ENCODE measurements at regions not wholly inside any gene's neighbourhood (a gene's known extent, or its start where the extent isn't known, plus 50 kb on each side); places are given as distances from the start of the nearest gene placed in this dataset.

DNA sequence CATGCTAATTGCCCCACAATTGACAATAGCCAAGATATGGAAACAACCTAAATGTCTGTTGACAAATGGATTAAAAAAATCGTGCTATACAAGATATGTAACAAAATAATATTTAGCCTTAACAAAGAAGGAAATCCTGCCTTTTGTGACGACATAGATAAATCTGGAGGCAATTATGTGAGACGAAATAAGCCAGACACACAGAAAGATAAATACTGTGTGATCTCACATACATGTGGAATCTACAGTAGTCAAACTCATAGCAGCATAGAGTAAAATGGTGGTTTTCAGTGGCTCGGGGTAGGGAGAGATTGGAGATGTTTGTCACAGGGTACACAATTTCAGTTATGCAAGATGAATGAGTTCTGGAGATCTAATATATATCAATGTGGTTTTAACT lies 895.8 kb downstream of the SLITRK6 start:
- ATAC-seq (no peak), DNase-seq (ENCODE audit: low spot score in 2 of 2) (no peak)
- no peak overlapping the region for H3K27ac Mint-ChIP-seq
- H3K4me3 Mint-ChIP-seq: no peak overlapping the region
- H3K9me3 Mint-ChIP-seq: no peaks in the 10 kb centered on the region
- H3K36me3 Mint-ChIP-seq: no peaks in the 10 kb centered on the region
- no peaks in the 10 kb centered on the region for H3K4me1 Mint-ChIP-seq

DNA sequence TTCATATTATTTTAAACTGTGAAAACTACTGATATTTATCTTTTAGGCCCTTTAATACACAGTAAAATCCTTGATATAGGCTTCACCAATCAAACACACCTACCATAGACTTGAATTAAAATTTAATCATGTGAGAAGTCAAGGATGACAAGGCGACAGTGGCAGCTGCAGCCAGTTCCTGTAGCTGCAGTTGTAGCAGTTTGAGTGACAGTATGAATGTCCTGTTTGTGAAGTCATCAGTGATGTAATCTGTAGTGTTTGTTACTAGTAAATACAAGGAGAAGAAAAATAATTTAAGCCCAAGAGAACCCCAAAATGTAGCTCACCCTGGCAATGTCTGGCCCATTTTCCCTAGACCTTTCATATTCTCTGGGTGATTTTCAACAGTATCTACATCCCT lies 897.0 kb downstream of the SLITRK6 start:
- Mint-ChIP-seq H3K4me3 (no peak overlapping the region), H3K36me3 (no peaks in the 10 kb centered on the region), H3K4me1 (no peaks in the 10 kb centered on the region), H3K27ac (no peak overlapping the region), H3K9me3 (no peaks in the 10 kb centered on the region)
- ATAC-seq: no peak
- no peak for DNase-seq (ENCODE audit: low spot score in 2 of 2)

DNA sequence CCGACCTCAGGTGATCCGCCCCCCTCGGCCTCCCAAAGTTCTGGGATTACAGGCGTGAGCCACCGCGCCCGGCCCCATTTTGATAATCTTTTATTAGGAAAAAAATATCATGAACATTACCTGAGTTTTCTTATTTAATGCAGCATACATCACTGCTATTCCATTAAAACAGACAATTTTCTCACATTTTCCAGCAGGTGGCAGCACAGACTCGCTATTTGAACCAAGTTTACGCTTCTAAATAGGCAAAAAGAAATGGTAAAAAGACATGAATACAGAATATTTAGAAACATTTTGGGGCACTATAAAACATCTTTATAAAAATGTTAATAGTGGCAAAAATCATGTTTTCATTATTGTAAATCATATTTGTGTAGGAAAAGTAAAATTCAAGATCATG lies 903.1 kb downstream of the SLITRK6 start:
- DNase-seq (ENCODE audit: low spot score in 2 of 2): no peak
- no peaks in the 10 kb centered on the region for H3K36me3 Mint-ChIP-seq
- no peaks in the 10 kb centered on the region for H3K4me1 Mint-ChIP-seq
- H3K27ac Mint-ChIP-seq: no peak overlapping the region
- no peaks in the 10 kb centered on the region for H3K9me3 Mint-ChIP-seq
- no peak for ATAC-seq
- H3K4me3 Mint-ChIP-seq: no peak overlapping the region

DNA sequence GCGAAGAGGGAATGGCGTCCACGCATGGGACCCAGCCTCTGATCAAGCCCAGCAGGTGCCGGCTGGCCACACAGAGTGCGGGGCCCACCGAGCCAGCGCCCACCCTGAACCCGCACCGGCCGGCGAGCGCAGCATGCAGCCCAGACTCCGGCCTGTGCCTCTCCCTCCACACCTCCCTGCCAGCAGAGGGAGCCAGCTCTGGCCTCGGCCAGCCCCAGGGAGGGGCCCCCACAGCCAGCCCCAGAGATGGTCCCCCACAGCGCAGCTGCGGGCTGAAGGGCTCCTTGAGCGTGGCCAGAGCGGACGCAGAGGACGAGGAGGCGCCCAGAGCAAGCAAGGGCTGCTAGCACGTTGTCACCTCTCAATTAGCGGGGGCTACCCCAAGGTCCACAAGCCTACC lies 904.5 kb downstream of the SLITRK6 start:
- ATAC-seq (peak; percentile 36), DNase-seq (ENCODE audit: low spot score in 2 of 2) (no peak)
- Mint-ChIP-seq H3K36me3 (no peaks in the 10 kb centered on the region), H3K4me3 (no peak overlapping the region), H3K9me3 (no peaks in the 10 kb centered on the region), H3K4me1 (no peaks in the 10 kb centered on the region), H3K27ac (no peak overlapping the region)

DNA sequence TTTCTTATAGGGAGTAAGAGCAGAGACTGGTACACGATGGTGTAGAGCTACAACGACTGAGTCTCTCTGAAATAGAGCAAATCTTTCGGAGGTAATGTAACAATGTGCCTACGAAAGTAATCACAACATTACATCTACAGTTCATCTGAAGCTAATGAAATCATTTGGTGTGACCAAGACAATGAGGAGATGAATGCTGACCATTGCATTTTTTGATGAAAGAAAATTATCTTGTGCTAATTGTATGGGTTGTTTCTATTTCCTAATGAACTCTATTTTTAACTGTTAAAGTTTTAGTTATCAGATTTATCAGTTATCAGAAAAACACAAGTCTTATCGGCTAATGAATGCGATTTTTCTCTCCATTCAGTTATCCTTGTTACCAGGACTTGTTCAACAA lies 913.4 kb downstream of the SLITRK6 start:
- Mint-ChIP-seq H3K4me1 (no peaks in the 10 kb centered on the region), H3K9me3 (no peaks in the 10 kb centered on the region), H3K36me3 (no peaks in the 10 kb centered on the region), H3K4me3 (no peak overlapping the region), H3K27ac (no peak overlapping the region)
- no peak for DNase-seq (ENCODE audit: low spot score in 2 of 2)
- ATAC-seq: no peak

DNA sequence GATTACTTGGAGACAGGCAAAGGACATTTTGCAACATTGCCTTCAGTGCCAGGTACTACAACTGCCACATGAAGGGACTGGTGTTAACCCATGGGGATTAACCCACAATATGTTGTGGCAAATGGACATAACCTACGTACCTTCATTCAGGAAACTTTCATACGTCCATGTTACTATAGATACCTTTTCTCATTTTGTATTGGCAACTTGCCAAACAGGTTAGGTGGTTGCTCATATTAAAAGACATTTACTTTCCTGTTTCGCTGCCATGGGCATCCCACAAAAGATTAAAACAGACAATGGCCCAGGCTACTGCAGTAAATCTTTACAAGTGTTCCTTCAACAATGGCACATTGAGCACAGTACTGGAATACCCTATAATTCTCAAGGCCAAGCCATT lies 925.3 kb downstream of the SLITRK6 start:
- Mint-ChIP-seq H3K4me1 (no peaks in the 10 kb centered on the region), H3K9me3 (peaks cover 11% of the 10 kb centered on the region), H3K27ac (no peak overlapping the region), H3K36me3 (no peaks in the 10 kb centered on the region), H3K4me3 (no peak overlapping the region)
- DNase-seq (ENCODE audit: low spot score in 2 of 2): no peak
- no peak for ATAC-seq

DNA sequence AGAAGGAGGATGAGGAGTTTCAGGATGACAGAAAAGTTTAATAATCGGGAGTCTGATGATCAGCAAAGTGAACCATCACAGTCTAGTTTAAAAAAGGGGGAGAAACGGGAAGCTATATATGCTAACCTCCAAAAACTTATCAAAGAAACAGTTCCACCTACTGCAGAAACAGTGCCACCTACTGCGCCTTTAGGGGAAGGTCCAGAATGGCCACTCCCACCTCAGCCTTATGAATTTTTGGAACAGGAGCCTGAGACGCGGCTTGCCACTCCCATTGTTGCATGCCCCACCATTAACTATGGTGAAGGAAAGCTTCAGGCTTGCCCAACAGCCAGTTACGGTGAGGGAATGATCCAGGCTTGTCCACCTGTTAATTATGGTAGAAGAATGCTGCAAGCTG lies 929.0 kb downstream of the SLITRK6 start:
- Mint-ChIP-seq H3K9me3 (peaks cover 6% of the 10 kb centered on the region), H3K36me3 (no peaks in the 10 kb centered on the region), H3K27ac (no peak overlapping the region), H3K4me1 (no peaks in the 10 kb centered on the region), H3K4me3 (no peak overlapping the region)
- no peak for DNase-seq (ENCODE audit: low spot score in 2 of 2)
- no peak for ATAC-seq

DNA sequence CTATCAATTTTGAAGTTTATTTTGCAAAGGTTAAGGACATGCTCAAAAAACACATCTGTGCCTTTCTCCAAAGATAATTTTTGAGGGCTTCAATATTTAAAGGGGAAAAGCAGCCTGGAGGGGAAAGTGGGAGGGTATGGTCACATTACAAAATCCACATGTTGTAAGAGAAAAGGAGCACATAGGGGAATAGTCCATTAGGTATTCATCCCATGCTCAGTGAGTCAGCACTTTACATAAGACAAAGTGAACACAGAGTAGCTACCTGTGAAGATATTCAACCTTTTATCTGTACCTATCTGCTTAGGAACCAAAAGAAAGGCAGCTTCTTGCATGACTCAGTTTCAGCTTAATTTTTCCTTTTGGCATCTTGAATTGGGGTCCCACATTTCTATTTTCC lies 932.0 kb downstream of the SLITRK6 start:
- peaks cover 6% of the 10 kb centered on the region for H3K9me3 Mint-ChIP-seq

DNA sequence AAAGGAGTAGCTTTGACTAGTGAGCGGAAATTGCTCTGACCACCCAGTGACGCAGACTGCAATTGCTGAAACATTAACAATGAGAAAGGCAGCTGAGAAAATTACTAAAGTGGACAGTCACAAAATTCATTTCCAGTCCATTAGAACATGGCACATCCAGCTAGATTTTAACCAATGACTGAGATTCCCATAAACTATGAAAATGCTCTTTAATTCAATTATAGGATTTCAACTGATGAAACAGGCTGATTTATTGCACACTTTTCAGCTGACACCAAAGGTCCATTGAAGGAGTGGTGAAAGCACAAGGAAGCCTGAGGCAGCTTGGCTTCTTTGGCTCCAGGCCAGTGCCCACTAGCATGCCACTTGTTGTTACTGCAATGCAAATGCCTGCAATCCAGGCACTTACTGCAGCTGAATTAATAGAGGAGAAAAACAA lies 933.4 kb downstream of the SLITRK6 start:
- ATAC-seq (no peak), DNase-seq (ENCODE audit: low spot score in 2 of 2) (no peak)
- Mint-ChIP-seq H3K4me1 (no peaks in the 10 kb centered on the region), H3K4me3 (no peak overlapping the region), H3K9me3 (peaks cover 2% of the 10 kb centered on the region), H3K27ac (no peak overlapping the region), H3K36me3 (no peaks in the 10 kb centered on the region)

More for the DNA sequence above, 932.0 kb downstream of the SLITRK6 start:
- Mint-ChIP-seq H3K4me1 (no peaks in the 10 kb centered on the region), H3K27ac (no peak overlapping the region), H3K4me3 (no peak overlapping the region), H3K36me3 (no peaks in the 10 kb centered on the region)
- DNase-seq (ENCODE audit: low spot score in 2 of 2) (no peak), ATAC-seq (no peak)

DNA sequence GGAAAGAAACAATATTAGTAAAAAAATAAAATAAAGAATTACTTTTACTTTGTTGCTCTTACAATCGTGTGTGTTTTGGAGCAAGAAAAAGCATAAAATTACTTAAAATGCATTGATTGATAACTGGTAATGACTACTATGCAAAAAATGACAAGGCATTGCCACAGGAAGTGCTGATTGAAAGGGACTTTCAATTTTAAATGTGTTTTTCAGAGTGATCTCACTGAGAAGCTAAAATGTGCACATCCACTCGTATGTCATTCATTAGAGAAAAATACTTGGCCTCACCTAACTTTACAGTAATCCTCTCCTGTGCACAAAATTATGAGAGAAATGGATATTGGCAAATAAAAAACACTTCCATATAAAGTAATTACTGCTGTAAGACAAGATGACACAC lies 934.9 kb downstream of the SLITRK6 start:
- H3K27ac Mint-ChIP-seq: no peak overlapping the region
- H3K9me3 Mint-ChIP-seq: peaks cover 2% of the 10 kb centered on the region
- H3K4me3 Mint-ChIP-seq: no peak overlapping the region
- no peaks in the 10 kb centered on the region for H3K36me3 Mint-ChIP-seq
- DNase-seq (ENCODE audit: low spot score in 2 of 2): no peak
- no peaks in the 10 kb centered on the region for H3K4me1 Mint-ChIP-seq
- no peak for ATAC-seq

DNA sequence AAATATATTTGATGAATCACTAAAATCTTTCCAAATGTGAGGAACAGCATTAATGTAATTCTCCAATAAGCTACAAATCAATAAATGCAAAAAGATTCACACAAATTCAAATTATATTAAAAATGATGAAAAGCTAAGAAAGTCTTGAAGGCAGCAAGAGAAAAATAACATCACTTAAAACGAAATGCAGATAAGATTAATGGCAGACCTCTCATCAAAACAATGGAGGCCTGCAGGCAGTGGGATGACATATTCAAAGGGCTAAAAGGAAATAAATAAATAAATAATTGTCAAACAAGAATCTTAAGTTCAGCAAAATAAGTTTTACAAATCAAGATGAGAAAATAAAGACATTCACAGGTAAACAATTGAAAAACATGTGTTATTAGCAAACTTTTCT lies 952.1 kb downstream of the SLITRK6 start:
- DNase-seq (ENCODE audit: low spot score in 2 of 2) (no peak), ATAC-seq (no peak)
- Mint-ChIP-seq H3K36me3 (no peaks in the 10 kb centered on the region), H3K27ac (no peak overlapping the region), H3K9me3 (peaks cover 16% of the 10 kb centered on the region), H3K4me1 (no peaks in the 10 kb centered on the region), H3K4me3 (no peak overlapping the region)

DNA sequence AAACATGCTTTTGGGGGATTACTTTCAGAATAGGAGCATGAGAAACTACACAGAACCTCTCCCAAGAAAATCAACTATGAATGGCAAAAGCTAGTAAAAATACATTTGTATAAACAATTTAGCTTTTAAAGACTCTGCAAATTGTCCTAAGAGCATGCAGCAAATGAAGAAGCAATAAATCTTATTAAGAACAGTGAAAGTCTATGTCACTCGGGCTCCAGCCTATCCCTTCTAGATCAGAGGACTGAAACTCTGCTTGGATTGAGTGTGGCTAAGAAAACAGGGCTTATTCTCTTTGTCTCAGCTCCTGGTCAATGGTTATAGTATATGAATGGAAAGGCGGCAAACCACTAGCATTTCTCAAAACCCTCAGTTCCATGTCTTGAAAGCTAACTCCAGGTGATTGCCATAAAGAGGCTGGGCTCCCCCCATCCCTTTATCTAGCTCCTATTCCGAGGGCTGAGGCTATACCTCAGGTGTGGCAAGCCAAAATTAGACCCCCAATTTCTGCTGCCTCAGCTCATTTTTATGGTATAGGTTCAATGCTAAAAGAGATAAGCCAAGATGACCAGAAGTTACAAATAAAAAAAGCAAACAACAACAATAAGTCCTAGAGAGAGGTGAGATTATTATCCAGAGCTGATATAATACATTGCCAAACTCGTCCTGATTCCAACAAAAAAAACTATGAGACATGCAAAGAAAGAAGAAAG lies 953.2 kb downstream of the SLITRK6 start:
- ATAC-seq: no peak
- H3K9me3 Mint-ChIP-seq: peaks cover 16% of the 10 kb centered on the region
- no peak for DNase-seq (ENCODE audit: low spot score in 2 of 2)
- no peak overlapping the region for H3K4me3 Mint-ChIP-seq
- no peaks in the 10 kb centered on the region for H3K36me3 Mint-ChIP-seq
- no peak overlapping the region for H3K27ac Mint-ChIP-seq
- no peaks in the 10 kb centered on the region for H3K4me1 Mint-ChIP-seq

DNA sequence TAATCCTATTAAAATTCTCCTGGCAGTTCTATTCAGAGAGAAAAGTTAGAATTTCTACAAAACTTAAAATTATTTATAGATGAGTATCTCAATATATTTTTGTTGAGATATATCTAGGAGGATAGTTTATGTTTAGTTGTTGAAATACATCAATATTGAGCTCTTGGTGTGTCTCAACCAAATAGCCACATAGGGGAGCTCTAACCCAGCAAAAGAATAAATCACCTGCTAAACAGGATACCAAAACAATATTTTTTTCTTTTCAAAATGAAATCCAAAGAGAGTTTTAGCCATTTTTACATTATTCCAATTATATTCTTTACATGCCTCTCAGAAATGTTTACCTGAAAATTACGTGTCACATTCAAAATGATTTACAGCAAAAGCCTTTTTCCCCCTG lies 954.7 kb downstream of the SLITRK6 start:
- no peak for ATAC-seq
- H3K9me3 Mint-ChIP-seq: peaks cover 11% of the 10 kb centered on the region
- H3K4me3 Mint-ChIP-seq: no peak overlapping the region
- H3K4me1 Mint-ChIP-seq: no peaks in the 10 kb centered on the region
- H3K27ac Mint-ChIP-seq: no peak overlapping the region
- H3K36me3 Mint-ChIP-seq: no peaks in the 10 kb centered on the region
- no peak for DNase-seq (ENCODE audit: low spot score in 2 of 2)

DNA sequence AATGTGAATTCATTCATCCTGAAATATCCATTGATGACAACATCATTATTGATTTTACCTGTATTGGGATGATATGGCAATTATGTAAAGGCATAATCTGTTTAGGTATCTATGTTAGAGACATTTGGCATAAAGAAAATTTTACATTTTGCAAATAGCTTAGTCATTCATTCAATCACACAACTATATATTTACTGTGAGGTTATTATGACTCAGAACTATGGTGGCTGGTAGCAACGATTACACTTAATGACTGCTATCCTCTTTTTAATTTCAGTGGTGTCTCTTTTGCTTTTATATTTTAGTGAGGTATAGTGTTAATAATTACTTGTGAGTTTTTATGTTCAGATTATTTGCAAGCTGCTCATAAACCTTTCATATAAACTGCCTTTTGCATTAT lies 955.9 kb downstream of the SLITRK6 start:
- H3K4me1 Mint-ChIP-seq: no peaks in the 10 kb centered on the region
- H3K9me3 Mint-ChIP-seq: peaks cover 7% of the 10 kb centered on the region
- no peaks in the 10 kb centered on the region for H3K36me3 Mint-ChIP-seq
- DNase-seq (ENCODE audit: low spot score in 2 of 2) (no peak), ATAC-seq (no peak)
- H3K4me3 Mint-ChIP-seq: no peak overlapping the region
- H3K27ac Mint-ChIP-seq: no peak overlapping the region

DNA sequence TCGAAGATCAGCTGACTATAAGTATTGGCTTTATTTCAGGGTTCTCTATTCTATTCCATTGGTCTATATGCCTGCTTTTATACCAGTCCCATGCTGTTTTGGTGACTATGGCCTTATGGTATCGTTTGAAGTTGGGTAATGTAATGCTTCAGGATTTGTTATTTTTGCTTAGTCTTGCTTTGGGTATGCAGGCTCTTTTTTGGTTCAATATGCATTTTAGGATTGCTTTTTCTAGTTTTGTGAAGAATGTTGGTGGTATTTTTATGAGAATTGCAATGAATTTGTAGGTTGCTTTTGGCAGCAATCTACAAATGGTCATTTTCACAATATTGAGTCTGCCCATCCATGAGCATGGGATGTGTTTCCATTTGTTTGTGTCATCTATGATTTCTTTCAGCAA lies 951.9 kb upstream of the SLITRK1 start:
- Mint-ChIP-seq H3K4me1 (no peaks in the 10 kb centered on the region), H3K27ac (no peak overlapping the region), H3K36me3 (no peaks in the 10 kb centered on the region), H3K4me3 (no peak overlapping the region), H3K9me3 (no peaks in the 10 kb centered on the region)
- ATAC-seq: no peak
- no peak for DNase-seq (ENCODE audit: low spot score in 2 of 2)

DNA sequence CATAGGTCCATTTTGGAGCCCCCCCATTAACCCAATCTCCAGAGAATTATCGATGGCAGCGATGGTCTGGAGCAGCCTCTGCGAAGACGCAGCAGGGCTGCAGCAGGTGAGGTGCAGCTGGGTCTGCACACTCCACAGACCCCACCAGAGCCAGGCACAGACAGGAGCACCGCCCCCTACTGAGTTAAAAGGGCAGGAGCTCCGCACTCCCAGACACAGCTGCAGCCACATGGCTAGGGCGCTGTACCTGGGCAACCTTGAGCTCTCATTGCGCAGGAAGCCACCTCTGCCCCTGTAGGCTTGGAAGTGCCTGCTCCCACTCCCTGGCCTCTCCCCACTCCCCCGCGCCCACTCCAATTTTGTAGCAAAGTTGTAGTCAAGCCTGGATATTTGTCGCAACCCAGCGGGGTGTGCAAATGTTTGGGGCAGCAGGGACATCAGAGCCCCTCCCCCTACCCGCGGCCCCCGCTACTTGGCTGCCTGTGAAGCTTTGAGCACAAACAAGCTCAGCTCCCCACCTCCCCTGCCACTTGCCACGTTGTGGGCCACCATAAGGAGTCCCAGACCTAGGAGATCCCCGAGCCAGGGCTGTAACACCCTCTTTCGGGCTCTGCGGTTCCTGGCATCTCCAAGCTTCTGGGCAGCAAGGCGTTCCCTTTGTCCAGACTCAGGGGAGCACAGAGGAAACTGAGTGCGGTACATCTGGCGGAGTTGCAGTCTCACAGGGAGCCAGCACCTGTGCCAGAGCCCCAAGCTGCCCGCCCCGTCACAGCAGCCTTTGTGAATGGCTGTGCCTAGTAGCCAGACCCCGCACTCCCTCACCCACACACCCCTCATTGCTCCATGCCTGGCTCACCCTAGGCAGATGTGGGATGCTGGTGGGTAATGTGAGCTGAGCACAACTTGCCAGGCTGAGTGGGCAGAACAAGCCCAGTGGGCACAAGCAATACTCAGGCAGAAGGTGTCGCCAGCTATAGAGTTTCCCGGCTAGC lies 949.7 kb upstream of the SLITRK1 start:
- Mint-ChIP-seq H3K36me3 (no peaks in the 10 kb centered on the region), H3K27ac (no peak overlapping the region), H3K4me3 (no peak overlapping the region), H3K9me3 (no peaks in the 10 kb centered on the region), H3K4me1 (no peaks in the 10 kb centered on the region)
- ATAC-seq (no peak), DNase-seq (ENCODE audit: low spot score in 2 of 2) (no peak)
